ENCODE measurements at regions not wholly inside any gene's neighbourhood (a gene's known extent, or its start where the extent isn't known, plus 50 kb on each side); places are given as distances from the start of the nearest gene placed in this dataset.

DNA sequence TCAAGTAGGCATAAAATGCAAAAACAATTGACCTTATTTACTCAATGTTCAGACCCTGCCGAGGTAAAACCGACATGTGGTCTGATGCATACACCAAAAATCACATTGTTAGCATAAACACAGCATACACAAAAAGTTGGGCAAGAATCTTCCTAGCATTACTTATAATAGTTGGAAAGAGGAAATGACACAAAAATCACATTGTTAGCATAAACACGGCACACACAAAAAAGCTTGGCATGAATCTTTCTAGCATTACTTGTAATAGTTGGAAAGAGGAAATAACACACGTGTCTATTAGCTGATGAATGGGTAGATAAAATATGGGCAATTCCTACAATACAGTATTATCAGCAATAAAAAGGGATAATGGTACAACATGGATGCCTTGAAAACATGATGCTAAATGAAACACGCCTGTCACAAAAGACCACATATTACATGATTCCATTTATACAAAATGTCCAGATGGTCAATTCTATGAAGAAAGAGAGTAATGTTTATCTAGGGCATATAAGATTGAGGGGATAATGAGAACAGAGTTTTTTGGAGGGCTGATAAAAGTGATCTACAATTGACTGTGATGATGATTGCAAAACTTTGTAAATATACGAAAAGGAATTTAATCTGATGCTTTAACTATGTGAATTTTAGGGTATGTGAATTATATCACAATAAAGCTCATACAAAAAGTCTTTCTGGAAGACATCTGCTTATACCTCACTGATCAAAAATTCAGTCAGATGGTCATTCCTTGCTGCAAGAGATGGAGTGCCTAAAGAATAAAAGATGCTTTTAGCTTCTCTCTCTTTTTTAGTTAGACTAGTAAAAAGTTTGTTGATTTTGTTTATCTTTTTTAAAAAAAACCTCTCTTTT lies 1019.5 kb upstream of the CITED2 start:
- TF ChIP-seq, protein P1, sequence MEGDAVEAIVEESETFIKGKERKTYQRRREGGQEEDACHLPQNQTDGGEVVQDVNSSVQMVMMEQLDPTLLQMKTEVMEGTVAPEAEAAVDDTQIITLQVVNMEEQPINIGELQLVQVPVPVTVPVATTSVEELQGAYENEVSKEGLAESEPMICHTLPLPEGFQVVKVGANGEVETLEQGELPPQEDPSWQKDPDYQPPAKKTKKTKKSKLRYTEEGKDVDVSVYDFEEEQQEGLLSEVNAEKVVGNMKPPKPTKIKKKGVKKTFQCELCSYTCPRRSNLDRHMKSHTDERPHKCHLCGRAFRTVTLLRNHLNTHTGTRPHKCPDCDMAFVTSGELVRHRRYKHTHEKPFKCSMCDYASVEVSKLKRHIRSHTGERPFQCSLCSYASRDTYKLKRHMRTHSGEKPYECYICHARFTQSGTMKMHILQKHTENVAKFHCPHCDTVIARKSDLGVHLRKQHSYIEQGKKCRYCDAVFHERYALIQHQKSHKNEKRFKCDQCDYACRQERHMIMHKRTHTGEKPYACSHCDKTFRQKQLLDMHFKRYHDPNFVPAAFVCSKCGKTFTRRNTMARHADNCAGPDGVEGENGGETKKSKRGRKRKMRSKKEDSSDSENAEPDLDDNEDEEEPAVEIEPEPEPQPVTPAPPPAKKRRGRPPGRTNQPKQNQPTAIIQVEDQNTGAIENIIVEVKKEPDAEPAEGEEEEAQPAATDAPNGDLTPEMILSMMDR (IDR thresholded peaks at IDR 0.05) = no peak
- no peak for TF ChIP-seq POLR2AphosphoS5 (IDR thresholded peaks at IDR 0.05)
